SK-N-MC (cell line): ENCODE measurements at regions not wholly inside any gene's neighbourhood (a gene's known extent, or its start where the extent isn't known, plus 50 kb on each side); places are given as distances from the start of the nearest gene placed in this dataset.

Experiments
- EZH2 ChIP-seq: fragments of 200-600 bp; sonication (generic); IDR thresholded peaks from one replicate; pipeline ENCODE4 v1.6.1; 2017; ENCODE audit warnings: antibody characterized with exemption
- FOXP2 ChIP-seq: optimal IDR thresholded peaks from 2 replicates; pipeline ENCODE3; 2011; ENCODE audit warnings: mild to moderate bottlenecking, moderate library complexity; ENCODE audit not compliant: insufficient read depth; ENCODE audit errors: extremely low read length, control extremely low read depth
- POLR2AphosphoS5 ChIP-seq: IDR thresholded peaks from 2 replicates; pipeline ENCODE4 v1.6.1; 2012; ENCODE audit warnings: mild to moderate bottlenecking, low read depth, low read length, borderline replicate concordance

GRCh38 chr13:44797685-44798084, 191.6 kb downstream of the NUFIP1 start:
- TF ChIP-seq POLR2AphosphoS5 (no peak), EZH2 (no peak), FOXP2 (no peak)
